Transverse colon (tissue), 4 donors: ENCODE measurements at regions not wholly inside any gene's neighbourhood (a gene's known extent, or its start where the extent isn't known, plus 50 kb on each side); places are given as distances from the start of the nearest gene placed in this dataset.

ENCODE experiments used
- CTCF ChIP-seq, 5 experiments: fragments of 200-600 bp in 3 of 5; fragments of 450-650 bp in 2 of 5; sonication (generic) in 3 of 5; IDR thresholded peaks; 1 replicate in 2 of 5; 2 replicates in 3 of 5; pipeline ENCODE4 v1.5.1; 2016 to 2017; ENCODE audit warnings: antibody characterized with exemption in 5 of 5, inconsistent platforms in 3 of 5, mild to moderate bottlenecking in 2 of 5, moderate library complexity in 1 of 5
- EP300 ChIP-seq: sonication (generic); formaldehyde crosslinking; IDR thresholded peaks from one replicate; pipeline ENCODE4 v1.6.1; 2017; ENCODE audit warnings: antibody characterized with exemption, low read depth
- POLR2A ChIP-seq: fragments of 450-650 bp; IDR thresholded peaks from one replicate; pipeline ENCODE4 v1.6.1; 2016; ENCODE audit warnings: antibody characterized with exemption, mild to moderate bottlenecking, moderate library complexity
- POLR2AphosphoS5 ChIP-seq, 3 donors: sonication (generic); formaldehyde crosslinking; IDR thresholded peaks; one replicate each; pipeline ENCODE4 v1.6.1; 2016; ENCODE audit warnings: antibody characterized with exemption in 3 of 3

- TF ChIP-seq CTCF (IDR thresholded peaks at IDR 0.05) (no peak), POLR2A (no peak), POLR2AphosphoS5 (IDR thresholded peaks at IDR 0.05) (no peak), EP300 (no peak)
Observed at GRCh38 chr13:105552078-105552477, 983.4 kb downstream of the EFNB2 start.
